ENCODE measurements at regions not wholly inside any gene's neighbourhood (a gene's known extent, or its start where the extent isn't known, plus 50 kb on each side); places are given as distances from the start of the nearest gene placed in this dataset.

GRCh38 chr19:30085394-30085793 is 143.4 kb downstream of the URI1 start:
- FAIRE-seq (no peak), ATAC-seq (peak; percentile 70), DNase-seq (ENCODE audit: extremely low read depth in 1 of 4, low spot score in 3 of 4) (peak; percentile 23 to 41 (median 34))
- no peaks in the 10 kb centered on the region for H3K9me1 ChIP-seq (ENCODE audit: control insufficient read depth, insufficient read depth, low read length)
- H3K27ac ChIP-seq (ENCODE audit: extremely low read depth, low read depth, low read length) = no peak overlapping the region
- no peaks in the 10 kb centered on the region for H3K36me3 ChIP-seq (ENCODE audit: control insufficient read depth, insufficient read depth, low read length)
- in situ Hi-C loops (cut with MboI) (no loop called here), intact Hi-C loops (cut with micrococcal nuclease) (no loop called here)
- H3K79me2 ChIP-seq (ENCODE audit: control insufficient read depth, insufficient read depth, low read length) = no peaks in the 10 kb centered on the region
- H3K9ac ChIP-seq (ENCODE audit: insufficient read depth in 1 of 2, low read depth in 2 of 2, low read length in 2 of 2) = peak overlapping the region in 1 of 2 experiments; percentile 23; a peak in 1 of 4 replicates
- CTCF ChIA-PET (ENCODE audit: low intra/inter-chr PET ratio) = no interaction called here
- no peak overlapping the region for H3K4me2 ChIP-seq (ENCODE audit: insufficient read depth, low read length)
- peaks cover 33 to 74% of the 10 kb centered on the region in 2 experiments for H3K27me3 ChIP-seq (ENCODE audit: control insufficient read depth in 2 of 2, insufficient read depth in 2 of 2, low read length in 2 of 2)
- BruUV-seq (replicated peaks) = no TSS peak
- peaks cover 7% of the 10 kb centered on the region; the same call in 1 of the 2 replicates for H4K20me1 ChIP-seq (replicated peaks; ENCODE audit: control insufficient read depth, insufficient read depth, low read length)
- no peaks in the 10 kb centered on the region for H3K9me3 ChIP-seq (replicated peaks; ENCODE audit: control insufficient read depth, insufficient read depth, low read depth, low read length)
- H3K4me1 ChIP-seq (replicated peaks in 1 of 2; ENCODE audit: control insufficient read depth in 2 of 2, insufficient read depth in 2 of 2, low read length in 2 of 2) = no peaks in the 10 kb centered on the region
- 6% methylated on average over 9 of the region's 10 CpGs for WGBS (ENCODE audit: insufficient coverage, low coverage, missing lambda C conversion rate)
- H2AFZ ChIP-seq (ENCODE audit: low read depth, low read length) = no peak overlapping the region
- POLR2A ChIA-PET = no interaction called here
- H3K4me3 ChIP-seq = no peak overlapping the region
- TF ChIP-seq KDM4B (IDR thresholded peaks at IDR 0.05; ENCODE audit: borderline replicate concordance in 2 of 2, low read depth in 1 of 2) (no peak), PKNOX1 (IDR thresholded peaks at IDR 0.05) (peak; percentile 63), NFIC (IDR thresholded peaks at IDR 0.05) (peak; percentile 59), NUFIP1 (IDR thresholded peaks at IDR 0.05; ENCODE audit: partially characterized antibody) (no peak), CTCF (IDR thresholded peaks at IDR 0.05 in 2 of 3, conservative IDR thresholded peaks at IDR 0.05 in 1 of 3; ENCODE audit: insufficient read depth in 2 of 3, low read depth in 1 of 3, low read length in 3 of 3) (peak in 2 of 3 experiments; percentile 17 to 21; a peak in 2 of 6 replicates), ZNF318 (IDR thresholded peaks at IDR 0.05; ENCODE audit: borderline replicate concordance in 1 of 2, low read depth in 1 of 2) (no peak), UBTF (IDR thresholded peaks at IDR 0.05; ENCODE audit: borderline replicate concordance in 1 of 2, low read depth in 2 of 2, low read length in 2 of 2) (0 out of 4 replicates have a peak, but pooled peaks of 1 of the 2 experiments have one; percentile 32)

Measured in K562 (cell line).